GM12865 (cell line): ENCODE measurements at regions not wholly inside any gene's neighbourhood (a gene's known extent, or its start where the extent isn't known, plus 50 kb on each side); places are given as distances from the start of the nearest gene placed in this dataset.

ENCODE experiments used
- DNase-seq: peaks from one replicate; pipeline ENCODE4 v3.0.0; 2010; ENCODE audit warnings: low read depth
- H3K4me3 ChIP-seq: 2 replicates; pipeline ENCODE4 v1.5.1; 2011; ENCODE audit warnings: mild to moderate bottlenecking, low read depth, low read length, control low read depth
- CTCF ChIP-seq: IDR thresholded peaks from 2 replicates; pipeline ENCODE4 v1.5.1; 2011; ENCODE audit warnings: low read length, control low read depth, low read depth, inconsistent platforms; ENCODE audit not compliant: insufficient read depth; ENCODE audit errors: missing control alignments

- no peak overlapping the region for H3K4me3 ChIP-seq
- no peak for DNase-seq
- TF ChIP-seq CTCF = no peak
Measured at GRCh38 chr14:89521988-89522387, 105.0 kb upstream of the FOXN3 start.

- H3K4me3 ChIP-seq = no peak overlapping the region
- DNase-seq = no peak
- TF ChIP-seq CTCF = no peak
Measured at GRCh38 chr14:89519040-89519439, 102.0 kb upstream of the FOXN3 start.

GRCh38 chr14:89516173-89516572 lies 99.1 kb upstream of the FOXN3 start:
- TF ChIP-seq CTCF = no peak
- no peak for DNase-seq

GRCh38 chr14:89514601-89515000 lies 97.6 kb upstream of the FOXN3 start:
- no peak for DNase-seq

More at GRCh38 chr14:89516173-89516572, 99.1 kb upstream of the FOXN3 start:
- H3K4me3 ChIP-seq = no peak overlapping the region

GRCh38 chr14:89509891-89510290 lies 92.9 kb upstream of the FOXN3 start:
- TF ChIP-seq CTCF = no peak
- no peak overlapping the region for H3K4me3 ChIP-seq
- no peak for DNase-seq

More at GRCh38 chr14:89514601-89515000, 97.6 kb upstream of the FOXN3 start:
- no peak for TF ChIP-seq CTCF
- no peak overlapping the region for H3K4me3 ChIP-seq

GRCh38 chr14:89508863-89509262 lies 91.8 kb upstream of the FOXN3 start:
- no peak for DNase-seq
- TF ChIP-seq CTCF = no peak
- no peak overlapping the region for H3K4me3 ChIP-seq

- DNase-seq = no peak
- TF ChIP-seq CTCF = no peak
- H3K4me3 ChIP-seq = no peak overlapping the region
Measured at GRCh38 chr14:89507926-89508460, 91.0 kb upstream of the FOXN3 start.
